ENCODE measurements at regions not wholly inside any gene's neighbourhood (a gene's known extent, or its start where the extent isn't known, plus 50 kb on each side); places are given as distances from the start of the nearest gene placed in this dataset.

DNA sequence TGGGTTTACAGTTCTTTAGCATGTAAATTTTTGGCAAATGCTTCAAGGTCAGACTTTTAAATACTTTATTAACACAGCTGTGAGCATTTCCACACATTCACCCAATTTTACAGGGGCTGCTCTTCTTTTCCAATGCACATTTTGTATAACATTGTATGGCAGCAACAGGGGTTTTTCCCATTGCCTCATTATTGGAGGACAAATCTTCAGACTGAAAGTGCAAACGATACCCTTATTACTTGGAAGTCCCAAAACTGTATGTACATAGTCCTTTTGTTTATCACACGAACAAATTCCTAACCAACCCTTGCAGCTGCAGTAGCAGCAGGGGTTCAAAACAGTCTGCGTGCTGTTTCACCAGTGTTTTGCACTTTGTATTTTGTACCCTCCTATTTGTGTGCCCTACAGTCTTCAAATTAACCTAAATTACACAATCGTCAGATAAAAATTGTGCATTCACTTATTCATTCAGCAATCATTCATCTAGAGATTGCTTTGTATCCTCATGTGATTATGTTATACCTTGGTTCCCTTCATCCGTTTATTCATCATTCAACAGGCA lies 330.7 kb upstream of the RASGEF1B start:
- intact Hi-C loops (cut with micrococcal nuclease), result no loop called here
- no peak overlapping the region for H3K4me3 ChIP-seq (replicated peaks in 1 of 3; ENCODE audit: low read depth in 2 of 3, low read length in 3 of 3)
- 100% methylated on average over 3 of the region's 5 CpGs for WGBS (ENCODE audit: insufficient coverage)
- H3K4me2 ChIP-seq (replicated peaks; ENCODE audit: extremely low read depth, low read length, poor library complexity, severe bottlenecking), result no peak overlapping the region
- Mint-ChIP-seq H3K4me1 (no peaks in the 10 kb centered on the region), H3K9me3 (peaks cover 0 to 3% (median 0%) of the 10 kb centered on the region in 7 donors), H3K27me3 (ENCODE audit: low read depth in 3 of 3) (peaks cover 0 to 3% (median 2%) of the 10 kb centered on the region in 3 donors), H3K27ac (no peak overlapping the region), H3K36me3 (no peaks in the 10 kb centered on the region), H3K4me3 (no peak overlapping the region)
- H3K27ac ChIP-seq (ENCODE audit: low read depth in 1 of 2, low read length in 2 of 2), result no peak overlapping the region
- no peaks in the 10 kb centered on the region for H3K9me3 ChIP-seq (replicated peaks in 1 of 2; ENCODE audit: control insufficient read depth in 1 of 2, insufficient read depth in 1 of 2, low read length in 2 of 2)
- no peaks in the 10 kb centered on the region for H3K36me3 ChIP-seq (replicated peaks in 1 of 2; ENCODE audit: control insufficient read depth in 1 of 2, insufficient read depth in 2 of 2, low read length in 2 of 2)
- H3K9ac ChIP-seq (ENCODE audit: insufficient read depth, low read length, poor library complexity, severe bottlenecking), result no peak overlapping the region
- no peaks in the 10 kb centered on the region for H3K27me3 ChIP-seq (ENCODE audit: control insufficient read depth in 2 of 2, insufficient read depth in 2 of 2, low read length in 2 of 2)
- no peak overlapping the region for H2AFZ ChIP-seq (ENCODE audit: insufficient read depth, low read depth, low read length, poor library complexity, severe bottlenecking)
- H4K20me1 ChIP-seq (ENCODE audit: insufficient read depth, low read length), result no peaks in the 10 kb centered on the region
- no peak for TF ChIP-seq CTCF (IDR thresholded peaks at IDR 0.05)
- no peak for DNase-seq
- no peaks in the 10 kb centered on the region for H3K79me2 ChIP-seq (ENCODE audit: insufficient read depth, low read length)
- no peaks in the 10 kb centered on the region for H3K4me1 ChIP-seq (ENCODE audit: control insufficient read depth in 1 of 2, insufficient read depth in 2 of 2, low read length in 2 of 2)

- Histone ChIP-seq H3K27ac (ENCODE audit: low read depth in 1 of 2, low read length in 2 of 2) (no peak overlapping the region), H3K9ac (ENCODE audit: insufficient read depth, low read length, poor library complexity, severe bottlenecking) (no peak overlapping the region), H3K27me3 (ENCODE audit: control insufficient read depth in 2 of 2, insufficient read depth in 2 of 2, low read length in 2 of 2) (no peaks in the 10 kb centered on the region), H3K4me3 (replicated peaks in 1 of 3; ENCODE audit: low read depth in 2 of 3, low read length in 3 of 3) (no peak overlapping the region), H3K9me3 (replicated peaks in 1 of 2; ENCODE audit: control insufficient read depth in 1 of 2, insufficient read depth in 1 of 2, low read length in 2 of 2) (no peaks in the 10 kb centered on the region), H2AFZ (ENCODE audit: insufficient read depth, low read depth, low read length, poor library complexity, severe bottlenecking) (no peak overlapping the region), H3K4me2 (replicated peaks; ENCODE audit: extremely low read depth, low read length, poor library complexity, severe bottlenecking) (no peak overlapping the region), H4K20me1 (ENCODE audit: insufficient read depth, low read length) (no peaks in the 10 kb centered on the region), H3K36me3 (replicated peaks in 1 of 2; ENCODE audit: control insufficient read depth in 1 of 2, insufficient read depth in 2 of 2, low read length in 2 of 2) (no peaks in the 10 kb centered on the region), H3K4me1 (ENCODE audit: control insufficient read depth in 1 of 2, insufficient read depth in 2 of 2, low read length in 2 of 2) (no peaks in the 10 kb centered on the region), H3K79me2 (ENCODE audit: insufficient read depth, low read length) (no peaks in the 10 kb centered on the region)
- peaks cover 0 to 8% (median 4%) of the 10 kb centered on the region in 7 donors for H3K9me3 Mint-ChIP-seq
- no peak for TF ChIP-seq CTCF (IDR thresholded peaks at IDR 0.05)
- no peaks in the 10 kb centered on the region for H3K4me1 Mint-ChIP-seq
- 92% methylated on average over 1 of the region's 1 CpG for WGBS (ENCODE audit: insufficient coverage)
- H3K27me3 Mint-ChIP-seq (ENCODE audit: low read depth in 3 of 3), result peaks cover 0 to 3% (median 0%) of the 10 kb centered on the region in 3 donors
- H3K27ac Mint-ChIP-seq, result no peak overlapping the region
- intact Hi-C loops (cut with micrococcal nuclease), result no loop called here
- DNase-seq, result no peak
- H3K36me3 Mint-ChIP-seq, result no peaks in the 10 kb centered on the region
- H3K4me3 Mint-ChIP-seq, result no peak overlapping the region
These were observed 327.7 kb upstream of the RASGEF1B start for GRCh38 chr4:81799371-81799770.

Data from CD14-positive monocyte (primary cell).